Neural progenitor cell (in vitro differentiated cells): ENCODE measurements at regions not wholly inside any gene's neighbourhood (a gene's known extent, or its start where the extent isn't known, plus 50 kb on each side); places are given as distances from the start of the nearest gene placed in this dataset.

Experiments
- DNase-seq: peaks from one replicate; pipeline ENCODE4 v3.0.0-alpha.2; 2016; ENCODE audit warnings: low spot score
- H2AFZ ChIP-seq: fragments of 200-600 bp; sonication (generic); replicated peaks from 2 replicates; pipeline ENCODE4 v1.6.1; 2016; ENCODE audit warnings: antibody characterized with exemption
- H3F3A ChIP-seq: fragments of 200-600 bp; sonication (generic); 2 replicates; pipeline ENCODE4 v1.6.1; 2016; ENCODE audit warnings: antibody characterized with exemption, low read depth
- H3K27ac ChIP-seq: fragments of 200-600 bp; sonication (generic); 2 replicates; pipeline ENCODE4 v1.5.1; 2016; ENCODE audit warnings: mild to moderate bottlenecking
- H3K27me3 ChIP-seq: fragments of 200-600 bp; sonication (generic); 2 replicates; pipeline ENCODE4 v1.6.1; 2016; ENCODE audit warnings: mild to moderate bottlenecking, moderate library complexity
- H3K36me3 ChIP-seq: fragments of 200-600 bp; sonication (generic); 2 replicates; pipeline ENCODE4 v1.5.1; 2016
- H3K4me1 ChIP-seq: fragments of 200-600 bp; sonication (generic); 2 replicates; pipeline ENCODE4 v1.6.1; 2016; ENCODE audit warnings: mixed run types
- H3K4me2 ChIP-seq: fragments of 200-600 bp; sonication (generic); 2 replicates; pipeline ENCODE4 v1.6.1; 2016
- H3K4me3 ChIP-seq: fragments of 200-600 bp; sonication (generic); 2 replicates; pipeline ENCODE4 v1.5.1; 2016
- H3K79me2 ChIP-seq: fragments of 200-600 bp; sonication (generic); 2 replicates; pipeline ENCODE4 v1.6.1; 2016; ENCODE audit warnings: low read depth
- H3K9ac ChIP-seq: fragments of 200-600 bp; sonication (generic); 2 replicates; pipeline ENCODE4 v1.6.1; 2016
- H3K9me3 ChIP-seq: fragments of 200-600 bp; sonication (generic); 2 replicates; pipeline ENCODE4 v1.5.1; 2016; ENCODE audit warnings: low read depth
- H4K20me1 ChIP-seq: fragments of 200-600 bp; sonication (generic); 2 replicates; pipeline ENCODE4 v1.6.1; 2016; ENCODE audit warnings: low read depth
- H3K27ac Mint-ChIP-seq: 3 replicates; pipeline ENCODE4 v1.8.0; 2021; ENCODE audit warnings: mixed read lengths
- H3K27me3 Mint-ChIP-seq: 2 replicates; pipeline ENCODE4 v1.8.0; 2022; ENCODE audit warnings: low read depth, mild to moderate bottlenecking, inconsistent platforms, moderate library complexity, mixed read lengths; ENCODE audit not compliant: insufficient read depth
- H3K36me3 Mint-ChIP-seq: 3 replicates; pipeline ENCODE4 v1.8.0; 2021; ENCODE audit warnings: mixed read lengths
- H3K4me1 Mint-ChIP-seq: 3 replicates; pipeline ENCODE4 v1.8.0; 2021; ENCODE audit warnings: mixed read lengths
- H3K4me3 Mint-ChIP-seq: 3 replicates; pipeline ENCODE4 v1.8.0; 2021; ENCODE audit warnings: mild to moderate bottlenecking, moderate library complexity, mixed read lengths
- H3K9me3 Mint-ChIP-seq: 3 replicates; pipeline ENCODE4 v1.8.0; 2020; ENCODE audit warnings: mixed read lengths
- CTCF ChIP-seq: fragments of 200-600 bp; sonication (generic); IDR thresholded peaks from 2 replicates; pipeline ENCODE4 v1.5.1; 2017; ENCODE audit warnings: antibody characterized with exemption, mild to moderate bottlenecking
- EZH2 ChIP-seq: fragments of 200-600 bp; sonication (generic); IDR thresholded peaks from 2 replicates; pipeline ENCODE4 v1.6.1; 2017; ENCODE audit warnings: antibody characterized with exemption, mild to moderate bottlenecking, moderate library complexity
- EZH2phosphoT487 ChIP-seq: fragments of 200-600 bp; sonication (generic); IDR thresholded peaks from 2 replicates; pipeline ENCODE4 v1.6.1; 2017; ENCODE audit warnings: antibody characterized with exemption

GRCh38 chr3:147736226-147736625, 327.1 kb downstream of the ZIC1 start:
- H3K4me1 Mint-ChIP-seq, result peaks cover 35% of the 10 kb centered on the region
- Histone ChIP-seq H4K20me1 (no peaks in the 10 kb centered on the region), H2AFZ (peak overlapping the region; percentile 7), H3K9ac (no peak overlapping the region), H3K4me3 (no peak overlapping the region), H3K36me3 (no peaks in the 10 kb centered on the region), H3K27me3 (no peaks in the 10 kb centered on the region), H3K4me2 (no peak overlapping the region), H3K4me1 (peaks cover 15% of the 10 kb centered on the region), H3K27ac (no peak overlapping the region), H3K9me3 (no peaks in the 10 kb centered on the region), H3F3A (no peaks in the 10 kb centered on the region), H3K79me2 (no peaks in the 10 kb centered on the region)
- H3K36me3 Mint-ChIP-seq, result peaks cover 1% of the 10 kb centered on the region
- no peak for DNase-seq
- H3K27ac Mint-ChIP-seq, result peak overlapping the region; percentile 36
- no peaks in the 10 kb centered on the region for H3K9me3 Mint-ChIP-seq
- no peaks in the 10 kb centered on the region for H3K27me3 Mint-ChIP-seq
- H3K4me3 Mint-ChIP-seq, result no peak overlapping the region
- TF ChIP-seq EZH2, result no peak
- TF ChIP-seq CTCF, result no peak
- no peak for TF ChIP-seq EZH2phosphoT487

- Histone ChIP-seq H2AFZ (no peak overlapping the region), H3K4me3 (no peak overlapping the region), H3K9me3 (no peaks in the 10 kb centered on the region)
Measured at GRCh38 chr3:147737376-147737775, 328.2 kb downstream of the ZIC1 start.

DNA sequence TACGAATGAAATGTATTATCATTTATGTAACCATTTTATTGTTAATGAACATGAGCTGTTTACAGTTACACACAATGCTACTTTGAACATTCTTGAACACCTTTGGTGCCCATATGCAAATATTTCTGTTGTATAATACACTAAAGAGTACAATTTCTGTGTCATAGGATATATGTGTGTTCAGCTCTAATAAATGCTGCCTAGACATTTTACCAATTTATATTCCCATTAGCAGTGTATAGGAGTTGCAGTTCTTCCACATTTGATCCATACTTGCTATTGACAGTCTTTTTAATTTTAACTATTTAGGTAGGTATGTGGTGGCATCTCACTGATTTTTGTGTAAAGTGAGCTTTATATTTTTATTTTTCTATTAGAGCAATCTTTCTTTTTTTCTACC, 331.8 kb downstream of the ZIC1 start:
- Mint-ChIP-seq H3K27ac (no peak overlapping the region), H3K4me1 (peaks cover 15% of the 10 kb centered on the region), H3K36me3 (no peaks in the 10 kb centered on the region)

More at GRCh38 chr3:147737376-147737775, 328.2 kb downstream of the ZIC1 start:
- no peaks in the 10 kb centered on the region for H4K20me1 ChIP-seq
- no peak overlapping the region for H3K4me3 Mint-ChIP-seq
- no peak overlapping the region for H3K9ac ChIP-seq
- no peak overlapping the region for H3K27ac ChIP-seq
- H3K9me3 Mint-ChIP-seq, result no peaks in the 10 kb centered on the region
- H3K27me3 Mint-ChIP-seq, result no peaks in the 10 kb centered on the region
- H3K36me3 ChIP-seq, result no peaks in the 10 kb centered on the region
- no peaks in the 10 kb centered on the region for H3K79me2 ChIP-seq
- TF ChIP-seq CTCF, result no peak
- no peak for TF ChIP-seq EZH2
- TF ChIP-seq EZH2phosphoT487, result no peak
- H3K27ac Mint-ChIP-seq, result no peak overlapping the region
- H3K36me3 Mint-ChIP-seq, result peaks cover 1% of the 10 kb centered on the region
- H3K4me1 ChIP-seq, result peaks cover 8% of the 10 kb centered on the region
- H3K27me3 ChIP-seq, result no peaks in the 10 kb centered on the region
- H3K4me1 Mint-ChIP-seq, result peaks cover 23% of the 10 kb centered on the region
- H3F3A ChIP-seq, result no peaks in the 10 kb centered on the region
- H3K4me2 ChIP-seq, result no peak overlapping the region
- DNase-seq, result no peak

More for the DNA sequence above, 331.8 kb downstream of the ZIC1 start:
- H3K79me2 ChIP-seq, result no peaks in the 10 kb centered on the region
- no peak overlapping the region for H3K4me3 Mint-ChIP-seq
- H4K20me1 ChIP-seq, result no peaks in the 10 kb centered on the region
- DNase-seq, result no peak
- H2AFZ ChIP-seq, result no peak overlapping the region
- no peak overlapping the region for H3K27ac ChIP-seq
- no peaks in the 10 kb centered on the region for H3F3A ChIP-seq
- H3K9me3 ChIP-seq, result no peaks in the 10 kb centered on the region
- peaks cover under 1% of the 10 kb centered on the region for H3K4me1 ChIP-seq
- H3K4me2 ChIP-seq, result no peak overlapping the region
- no peaks in the 10 kb centered on the region for H3K27me3 ChIP-seq
- no peaks in the 10 kb centered on the region for H3K36me3 ChIP-seq
- no peak overlapping the region for H3K4me3 ChIP-seq
- H3K9ac ChIP-seq, result no peak overlapping the region
- H3K9me3 Mint-ChIP-seq, result no peaks in the 10 kb centered on the region
- no peaks in the 10 kb centered on the region for H3K27me3 Mint-ChIP-seq
- TF ChIP-seq CTCF (no peak), EZH2phosphoT487 (no peak), EZH2 (no peak)
